ENCODE measurements at regions not wholly inside any gene's neighbourhood (a gene's known extent, or its start where the extent isn't known, plus 50 kb on each side); places are given as distances from the start of the nearest gene placed in this dataset.

- Histone ChIP-seq H3K36me3 (ENCODE audit: control insufficient read depth in 1 of 2, insufficient read depth in 2 of 2, low read length in 2 of 2) (no peaks in the 10 kb centered on the region), H3K27ac (ENCODE audit: low read depth, low read length) (no peak overlapping the region), H3K27me3 (ENCODE audit: insufficient read depth, low read length) (no peaks in the 10 kb centered on the region), H3K9me2 (ENCODE audit: insufficient read depth) (no peaks in the 10 kb centered on the region; the same call in 1 of the 2 replicates), H3K4me3 (replicated peaks in 1 of 2; ENCODE audit: low read depth in 1 of 2, low read length in 2 of 2) (no peak overlapping the region), H3K9me3 (ENCODE audit: control insufficient read depth in 1 of 2, insufficient read depth in 1 of 2, low read depth in 1 of 2, low read length in 2 of 2) (no peaks in the 10 kb centered on the region), H4K20me1 (ENCODE audit: insufficient read depth) (no peaks in the 10 kb centered on the region), H3K4me2 (ENCODE audit: low read length) (no peak overlapping the region), H3K9ac (ENCODE audit: low read length) (no peak overlapping the region), H3K4me1 (ENCODE audit: control insufficient read depth in 1 of 2, insufficient read depth in 2 of 2, low read length in 2 of 2) (no peaks in the 10 kb centered on the region), H2AFZ (ENCODE audit: low read depth, low read length, poor library complexity, severe bottlenecking) (no peak overlapping the region), H3K79me2 (ENCODE audit: insufficient read depth, low read length) (no peaks in the 10 kb centered on the region)
- ChIA-PET RAD21 (ENCODE audit: low non-redundant PET in 1 of 2, low total read pairs in 2 of 2, uncharacterized antibody in 2 of 2, unreplicated experiment in 2 of 2) (no interaction called here), CTCF (no interaction called here), POLR2A (no interaction called here)
- intact Hi-C loops (cut with micrococcal nuclease) = no loop called here
- no TSS peak for BruUV-seq (replicated peaks)
- DNase-seq (ENCODE audit: low read depth, low spot score) = no peak
- no peak for TF ChIP-seq SRF (IDR thresholded peaks at IDR 0.05; ENCODE audit: low read depth)
- TF ChIP-seq RAD21 (IDR thresholded peaks at IDR 0.05; ENCODE audit: low read depth) = no peak
- no peak for TF ChIP-seq EGR1 (IDR thresholded peaks at IDR 0.05; ENCODE audit: low read depth)
- TF ChIP-seq, protein P1, sequence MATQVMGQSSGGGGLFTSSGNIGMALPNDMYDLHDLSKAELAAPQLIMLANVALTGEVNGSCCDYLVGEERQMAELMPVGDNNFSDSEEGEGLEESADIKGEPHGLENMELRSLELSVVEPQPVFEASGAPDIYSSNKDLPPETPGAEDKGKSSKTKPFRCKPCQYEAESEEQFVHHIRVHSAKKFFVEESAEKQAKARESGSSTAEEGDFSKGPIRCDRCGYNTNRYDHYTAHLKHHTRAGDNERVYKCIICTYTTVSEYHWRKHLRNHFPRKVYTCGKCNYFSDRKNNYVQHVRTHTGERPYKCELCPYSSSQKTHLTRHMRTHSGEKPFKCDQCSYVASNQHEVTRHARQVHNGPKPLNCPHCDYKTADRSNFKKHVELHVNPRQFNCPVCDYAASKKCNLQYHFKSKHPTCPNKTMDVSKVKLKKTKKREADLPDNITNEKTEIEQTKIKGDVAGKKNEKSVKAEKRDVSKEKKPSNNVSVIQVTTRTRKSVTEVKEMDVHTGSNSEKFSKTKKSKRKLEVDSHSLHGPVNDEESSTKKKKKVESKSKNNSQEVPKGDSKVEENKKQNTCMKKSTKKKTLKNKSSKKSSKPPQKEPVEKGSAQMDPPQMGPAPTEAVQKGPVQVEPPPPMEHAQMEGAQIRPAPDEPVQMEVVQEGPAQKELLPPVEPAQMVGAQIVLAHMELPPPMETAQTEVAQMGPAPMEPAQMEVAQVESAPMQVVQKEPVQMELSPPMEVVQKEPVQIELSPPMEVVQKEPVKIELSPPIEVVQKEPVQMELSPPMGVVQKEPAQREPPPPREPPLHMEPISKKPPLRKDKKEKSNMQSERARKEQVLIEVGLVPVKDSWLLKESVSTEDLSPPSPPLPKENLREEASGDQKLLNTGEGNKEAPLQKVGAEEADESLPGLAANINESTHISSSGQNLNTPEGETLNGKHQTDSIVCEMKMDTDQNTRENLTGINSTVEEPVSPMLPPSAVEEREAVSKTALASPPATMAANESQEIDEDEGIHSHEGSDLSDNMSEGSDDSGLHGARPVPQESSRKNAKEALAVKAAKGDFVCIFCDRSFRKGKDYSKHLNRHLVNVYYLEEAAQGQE (IDR thresholded peaks at IDR 0.05; ENCODE audit: low read depth) = no peak
- ATAC-seq = no peak
Observed at GRCh38 chr3:151556596-151556995, 95.7 kb upstream of the IGSF10 start.

GRCh38 chr3:151555523-151555922 lies 94.7 kb upstream of the IGSF10 start:
- CTCF ChIA-PET = no interaction called here
- no peaks in the 10 kb centered on the region for H3K9me2 ChIP-seq (ENCODE audit: insufficient read depth)
- DNase-seq (ENCODE audit: low read depth, low spot score) (no peak), ATAC-seq (no peak)
- no peak overlapping the region for H3K27ac ChIP-seq (ENCODE audit: low read depth, low read length)
- POLR2A ChIA-PET = no interaction called here
- BruUV-seq (replicated peaks) = no TSS peak
- RAD21 ChIA-PET (ENCODE audit: low non-redundant PET in 1 of 2, low total read pairs in 2 of 2, uncharacterized antibody in 2 of 2, unreplicated experiment in 2 of 2) = no interaction called here
- H3K9ac ChIP-seq (ENCODE audit: low read length) = no peak overlapping the region
- H3K79me2 ChIP-seq (ENCODE audit: insufficient read depth, low read length) = no peaks in the 10 kb centered on the region
- intact Hi-C loops (cut with micrococcal nuclease) = no loop called here
- H2AFZ ChIP-seq (ENCODE audit: low read depth, low read length, poor library complexity, severe bottlenecking) = no peak overlapping the region
- H3K4me2 ChIP-seq (ENCODE audit: low read length) = no peak overlapping the region
- no peaks in the 10 kb centered on the region for H3K9me3 ChIP-seq (ENCODE audit: control insufficient read depth in 1 of 2, insufficient read depth in 1 of 2, low read depth in 1 of 2, low read length in 2 of 2)
- no peaks in the 10 kb centered on the region for H3K27me3 ChIP-seq (ENCODE audit: insufficient read depth, low read length)
- no peak overlapping the region for H3K4me3 ChIP-seq (replicated peaks in 1 of 2; ENCODE audit: low read depth in 1 of 2, low read length in 2 of 2)
- no peaks in the 10 kb centered on the region for H3K36me3 ChIP-seq (ENCODE audit: control insufficient read depth in 1 of 2, insufficient read depth in 2 of 2, low read length in 2 of 2)
- H3K4me1 ChIP-seq (ENCODE audit: control insufficient read depth in 1 of 2, insufficient read depth in 2 of 2, low read length in 2 of 2) = no peaks in the 10 kb centered on the region
- H4K20me1 ChIP-seq (ENCODE audit: insufficient read depth) = no peaks in the 10 kb centered on the region
- TF ChIP-seq, protein P1 (IDR thresholded peaks at IDR 0.05; ENCODE audit: low read depth) = no peak
- no peak for TF ChIP-seq EZH2 (IDR thresholded peaks at IDR 0.05)
- TF ChIP-seq RAD21 (IDR thresholded peaks at IDR 0.05; ENCODE audit: low read depth) = no peak
- no peak for TF ChIP-seq POLR2A (IDR thresholded peaks at IDR 0.05; ENCODE audit: borderline replicate concordance, extremely low read depth, insufficient read depth, insufficient read length)
- TF ChIP-seq TCF7L2 (IDR thresholded peaks at IDR 0.05; ENCODE audit: borderline replicate concordance, extremely low read depth, insufficient read depth, insufficient read length) = no peak
- TF ChIP-seq, protein P2, sequence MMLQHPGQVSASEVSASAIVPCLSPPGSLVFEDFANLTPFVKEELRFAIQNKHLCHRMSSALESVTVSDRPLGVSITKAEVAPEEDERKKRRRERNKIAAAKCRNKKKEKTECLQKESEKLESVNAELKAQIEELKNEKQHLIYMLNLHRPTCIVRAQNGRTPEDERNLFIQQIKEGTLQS (IDR thresholded peaks at IDR 0.05) = no peak
- TF ChIP-seq, protein P3, sequence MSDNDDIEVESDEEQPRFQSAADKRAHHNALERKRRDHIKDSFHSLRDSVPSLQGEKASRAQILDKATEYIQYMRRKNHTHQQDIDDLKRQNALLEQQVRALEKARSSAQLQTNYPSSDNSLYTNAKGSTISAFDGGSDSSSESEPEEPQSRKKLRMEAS (IDR thresholded peaks at IDR 0.05) = no peak
- TF ChIP-seq EZH2phosphoT487 (IDR thresholded peaks at IDR 0.05; ENCODE audit: borderline replicate concordance) = no peak
- TF ChIP-seq YY1 (IDR thresholded peaks at IDR 0.05; ENCODE audit: extremely low read depth, insufficient replicate concordance, low read depth, low read length) = no peak
- TF ChIP-seq EGR1 (IDR thresholded peaks at IDR 0.05; ENCODE audit: low read depth) = no peak
- no peak for TF ChIP-seq POLR2AphosphoS5 (IDR thresholded peaks at IDR 0.05; ENCODE audit: low read depth, low read length)
- TF ChIP-seq CBX3 (IDR thresholded peaks at IDR 0.05; ENCODE audit: low read depth) = no peak

Measured in HCT116 (cell line).